ENCODE measurements at regions not wholly inside any gene's neighbourhood (a gene's known extent, or its start where the extent isn't known, plus 50 kb on each side); places are given as distances from the start of the nearest gene placed in this dataset.

GRCh38 chr21:17690078-17690494, 77.4 kb upstream of the BTG3 start (continued):
- TF ChIP-seq, protein P1, sequence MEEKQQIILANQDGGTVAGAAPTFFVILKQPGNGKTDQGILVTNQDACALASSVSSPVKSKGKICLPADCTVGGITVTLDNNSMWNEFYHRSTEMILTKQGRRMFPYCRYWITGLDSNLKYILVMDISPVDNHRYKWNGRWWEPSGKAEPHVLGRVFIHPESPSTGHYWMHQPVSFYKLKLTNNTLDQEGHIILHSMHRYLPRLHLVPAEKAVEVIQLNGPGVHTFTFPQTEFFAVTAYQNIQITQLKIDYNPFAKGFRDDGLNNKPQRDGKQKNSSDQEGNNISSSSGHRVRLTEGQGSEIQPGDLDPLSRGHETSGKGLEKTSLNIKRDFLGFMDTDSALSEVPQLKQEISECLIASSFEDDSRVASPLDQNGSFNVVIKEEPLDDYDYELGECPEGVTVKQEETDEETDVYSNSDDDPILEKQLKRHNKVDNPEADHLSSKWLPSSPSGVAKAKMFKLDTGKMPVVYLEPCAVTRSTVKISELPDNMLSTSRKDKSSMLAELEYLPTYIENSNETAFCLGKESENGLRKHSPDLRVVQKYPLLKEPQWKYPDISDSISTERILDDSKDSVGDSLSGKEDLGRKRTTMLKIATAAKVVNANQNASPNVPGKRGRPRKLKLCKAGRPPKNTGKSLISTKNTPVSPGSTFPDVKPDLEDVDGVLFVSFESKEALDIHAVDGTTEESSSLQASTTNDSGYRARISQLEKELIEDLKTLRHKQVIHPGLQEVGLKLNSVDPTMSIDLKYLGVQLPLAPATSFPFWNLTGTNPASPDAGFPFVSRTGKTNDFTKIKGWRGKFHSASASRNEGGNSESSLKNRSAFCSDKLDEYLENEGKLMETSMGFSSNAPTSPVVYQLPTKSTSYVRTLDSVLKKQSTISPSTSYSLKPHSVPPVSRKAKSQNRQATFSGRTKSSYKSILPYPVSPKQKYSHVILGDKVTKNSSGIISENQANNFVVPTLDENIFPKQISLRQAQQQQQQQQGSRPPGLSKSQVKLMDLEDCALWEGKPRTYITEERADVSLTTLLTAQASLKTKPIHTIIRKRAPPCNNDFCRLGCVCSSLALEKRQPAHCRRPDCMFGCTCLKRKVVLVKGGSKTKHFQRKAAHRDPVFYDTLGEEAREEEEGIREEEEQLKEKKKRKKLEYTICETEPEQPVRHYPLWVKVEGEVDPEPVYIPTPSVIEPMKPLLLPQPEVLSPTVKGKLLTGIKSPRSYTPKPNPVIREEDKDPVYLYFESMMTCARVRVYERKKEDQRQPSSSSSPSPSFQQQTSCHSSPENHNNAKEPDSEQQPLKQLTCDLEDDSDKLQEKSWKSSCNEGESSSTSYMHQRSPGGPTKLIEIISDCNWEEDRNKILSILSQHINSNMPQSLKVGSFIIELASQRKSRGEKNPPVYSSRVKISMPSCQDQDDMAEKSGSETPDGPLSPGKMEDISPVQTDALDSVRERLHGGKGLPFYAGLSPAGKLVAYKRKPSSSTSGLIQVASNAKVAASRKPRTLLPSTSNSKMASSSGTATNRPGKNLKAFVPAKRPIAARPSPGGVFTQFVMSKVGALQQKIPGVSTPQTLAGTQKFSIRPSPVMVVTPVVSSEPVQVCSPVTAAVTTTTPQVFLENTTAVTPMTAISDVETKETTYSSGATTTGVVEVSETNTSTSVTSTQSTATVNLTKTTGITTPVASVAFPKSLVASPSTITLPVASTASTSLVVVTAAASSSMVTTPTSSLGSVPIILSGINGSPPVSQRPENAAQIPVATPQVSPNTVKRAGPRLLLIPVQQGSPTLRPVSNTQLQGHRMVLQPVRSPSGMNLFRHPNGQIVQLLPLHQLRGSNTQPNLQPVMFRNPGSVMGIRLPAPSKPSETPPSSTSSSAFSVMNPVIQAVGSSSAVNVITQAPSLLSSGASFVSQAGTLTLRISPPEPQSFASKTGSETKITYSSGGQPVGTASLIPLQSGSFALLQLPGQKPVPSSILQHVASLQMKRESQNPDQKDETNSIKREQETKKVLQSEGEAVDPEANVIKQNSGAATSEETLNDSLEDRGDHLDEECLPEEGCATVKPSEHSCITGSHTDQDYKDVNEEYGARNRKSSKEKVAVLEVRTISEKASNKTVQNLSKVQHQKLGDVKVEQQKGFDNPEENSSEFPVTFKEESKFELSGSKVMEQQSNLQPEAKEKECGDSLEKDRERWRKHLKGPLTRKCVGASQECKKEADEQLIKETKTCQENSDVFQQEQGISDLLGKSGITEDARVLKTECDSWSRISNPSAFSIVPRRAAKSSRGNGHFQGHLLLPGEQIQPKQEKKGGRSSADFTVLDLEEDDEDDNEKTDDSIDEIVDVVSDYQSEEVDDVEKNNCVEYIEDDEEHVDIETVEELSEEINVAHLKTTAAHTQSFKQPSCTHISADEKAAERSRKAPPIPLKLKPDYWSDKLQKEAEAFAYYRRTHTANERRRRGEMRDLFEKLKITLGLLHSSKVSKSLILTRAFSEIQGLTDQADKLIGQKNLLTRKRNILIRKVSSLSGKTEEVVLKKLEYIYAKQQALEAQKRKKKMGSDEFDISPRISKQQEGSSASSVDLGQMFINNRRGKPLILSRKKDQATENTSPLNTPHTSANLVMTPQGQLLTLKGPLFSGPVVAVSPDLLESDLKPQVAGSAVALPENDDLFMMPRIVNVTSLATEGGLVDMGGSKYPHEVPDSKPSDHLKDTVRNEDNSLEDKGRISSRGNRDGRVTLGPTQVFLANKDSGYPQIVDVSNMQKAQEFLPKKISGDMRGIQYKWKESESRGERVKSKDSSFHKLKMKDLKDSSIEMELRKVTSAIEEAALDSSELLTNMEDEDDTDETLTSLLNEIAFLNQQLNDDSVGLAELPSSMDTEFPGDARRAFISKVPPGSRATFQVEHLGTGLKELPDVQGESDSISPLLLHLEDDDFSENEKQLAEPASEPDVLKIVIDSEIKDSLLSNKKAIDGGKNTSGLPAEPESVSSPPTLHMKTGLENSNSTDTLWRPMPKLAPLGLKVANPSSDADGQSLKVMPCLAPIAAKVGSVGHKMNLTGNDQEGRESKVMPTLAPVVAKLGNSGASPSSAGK (IDR thresholded peaks at IDR 0.05), result no peak
- TF ChIP-seq ZNF511 (CRISPR knock-in tag; IDR thresholded peaks at IDR 0.05) (no peak), PTTG1 (tag; IDR thresholded peaks at IDR 0.05; ENCODE audit: low read depth) (peak; percentile 93), ZNF75A (CRISPR knock-in tag; IDR thresholded peaks at IDR 0.05) (no peak), GABPA (tag; conservative IDR thresholded peaks at IDR 0.05; ENCODE audit: low read depth) (no peak), ZNF133 (CRISPR knock-in tag; IDR thresholded peaks at IDR 0.05) (peak; percentile 63; the same call in 1 of the 2 replicates), ZNF12 (CRISPR knock-in tag; IDR thresholded peaks at IDR 0.05) (no peak), BMI1 (IDR thresholded peaks at IDR 0.05; ENCODE audit: low read length) (no peak), ZBTB8A (IDR thresholded peaks at IDR 0.05; ENCODE audit: partially characterized antibody) (no peak)
- TF ChIP-seq, protein P2, sequence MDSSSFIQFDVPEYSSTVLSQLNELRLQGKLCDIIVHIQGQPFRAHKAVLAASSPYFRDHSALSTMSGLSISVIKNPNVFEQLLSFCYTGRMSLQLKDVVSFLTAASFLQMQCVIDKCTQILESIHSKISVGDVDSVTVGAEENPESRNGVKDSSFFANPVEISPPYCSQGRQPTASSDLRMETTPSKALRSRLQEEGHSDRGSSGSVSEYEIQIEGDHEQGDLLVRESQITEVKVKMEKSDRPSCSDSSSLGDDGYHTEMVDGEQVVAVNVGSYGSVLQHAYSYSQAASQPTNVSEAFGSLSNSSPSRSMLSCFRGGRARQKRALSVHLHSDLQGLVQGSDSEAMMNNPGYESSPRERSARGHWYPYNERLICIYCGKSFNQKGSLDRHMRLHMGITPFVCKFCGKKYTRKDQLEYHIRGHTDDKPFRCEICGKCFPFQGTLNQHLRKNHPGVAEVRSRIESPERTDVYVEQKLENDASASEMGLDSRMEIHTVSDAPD (CRISPR knock-in tag; IDR thresholded peaks at IDR 0.05), result peak; percentile 90
- TF ChIP-seq, protein P3, sequence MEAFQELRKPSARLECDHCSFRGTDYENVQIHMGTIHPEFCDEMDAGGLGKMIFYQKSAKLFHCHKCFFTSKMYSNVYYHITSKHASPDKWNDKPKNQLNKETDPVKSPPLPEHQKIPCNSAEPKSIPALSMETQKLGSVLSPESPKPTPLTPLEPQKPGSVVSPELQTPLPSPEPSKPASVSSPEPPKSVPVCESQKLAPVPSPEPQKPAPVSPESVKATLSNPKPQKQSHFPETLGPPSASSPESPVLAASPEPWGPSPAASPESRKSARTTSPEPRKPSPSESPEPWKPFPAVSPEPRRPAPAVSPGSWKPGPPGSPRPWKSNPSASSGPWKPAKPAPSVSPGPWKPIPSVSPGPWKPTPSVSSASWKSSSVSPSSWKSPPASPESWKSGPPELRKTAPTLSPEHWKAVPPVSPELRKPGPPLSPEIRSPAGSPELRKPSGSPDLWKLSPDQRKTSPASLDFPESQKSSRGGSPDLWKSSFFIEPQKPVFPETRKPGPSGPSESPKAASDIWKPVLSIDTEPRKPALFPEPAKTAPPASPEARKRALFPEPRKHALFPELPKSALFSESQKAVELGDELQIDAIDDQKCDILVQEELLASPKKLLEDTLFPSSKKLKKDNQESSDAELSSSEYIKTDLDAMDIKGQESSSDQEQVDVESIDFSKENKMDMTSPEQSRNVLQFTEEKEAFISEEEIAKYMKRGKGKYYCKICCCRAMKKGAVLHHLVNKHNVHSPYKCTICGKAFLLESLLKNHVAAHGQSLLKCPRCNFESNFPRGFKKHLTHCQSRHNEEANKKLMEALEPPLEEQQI (IDR thresholded peaks at IDR 0.05), result no peak
